Mammary epithelial cell (primary cell): ENCODE measurements at regions not wholly inside any gene's neighbourhood (a gene's known extent, or its start where the extent isn't known, plus 50 kb on each side); places are given as distances from the start of the nearest gene placed in this dataset.

ENCODE experiments used
- CTCF ChIP-seq, 2 donors: IDR thresholded peaks in 1 of 2; conservative IDR thresholded peaks in 1 of 2; 2 replicates each; pipeline ENCODE4 v1.5.1; 2011 to 2012; ENCODE audit warnings: inconsistent platforms in 2 of 2, low read length in 2 of 2, mild to moderate bottlenecking in 2 of 2, control low read depth in 1 of 2, low read depth in 1 of 2; ENCODE audit not compliant: insufficient read depth in 1 of 2; ENCODE audit errors: extremely low read depth in 1 of 2
- EZH2 ChIP-seq: IDR thresholded peaks from 2 replicates; pipeline ENCODE4 v1.6.1; 2012; ENCODE audit warnings: low read length, inconsistent platforms, borderline replicate concordance

- TF ChIP-seq CTCF (conservative IDR thresholded peaks at IDR 0.05 in 1 of 2, IDR thresholded peaks at IDR 0.05 in 1 of 2; ENCODE audit: extremely low read depth in 1 of 2, insufficient read depth in 1 of 2, low read depth in 1 of 2, low read length in 2 of 2), result no peak
- TF ChIP-seq EZH2, result no peak
These were observed 358.5 kb upstream of the SFSWAP start for GRCh38 chr12:131352296-131352900.
